Stimulated activated CD8-positive, alpha-beta memory T cell treated with anti-CD3 and anti-CD28 coated beads, Interleukin-12 subunit alpha, Interleukin-12 subunit beta, amount 100 ng/mL, for 1 hour (primary cell): ENCODE measurements at regions not wholly inside any gene's neighbourhood (a gene's known extent, or its start where the extent isn't known, plus 50 kb on each side); places are given as distances from the start of the nearest gene placed in this dataset.

Experiments used
- DNase-seq: peaks from one replicate; pipeline ENCODE4 v3.0.0-alpha.2; 2020; ENCODE audit warnings: low read depth

DNA sequence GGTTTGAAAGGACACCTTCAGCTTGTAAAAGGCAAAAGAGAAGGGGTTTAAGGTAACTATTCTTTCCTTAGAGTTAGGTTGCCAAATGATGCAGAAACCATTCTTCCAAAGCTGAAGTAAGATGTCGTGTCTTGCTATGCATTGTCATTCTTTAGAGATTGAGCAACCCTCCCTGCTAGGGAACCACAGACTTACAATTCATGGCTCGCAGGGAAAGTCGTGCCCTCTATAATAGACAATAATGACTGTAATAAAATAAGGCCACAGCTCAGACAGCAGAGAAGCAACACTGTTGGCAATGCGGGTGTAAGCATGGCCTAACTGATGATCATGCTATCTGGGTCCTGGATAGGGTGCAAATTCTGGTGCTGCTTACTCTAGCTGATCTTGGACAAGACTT is 129.6 kb upstream of the CDH13 start:
- no peak for DNase-seq

DNA sequence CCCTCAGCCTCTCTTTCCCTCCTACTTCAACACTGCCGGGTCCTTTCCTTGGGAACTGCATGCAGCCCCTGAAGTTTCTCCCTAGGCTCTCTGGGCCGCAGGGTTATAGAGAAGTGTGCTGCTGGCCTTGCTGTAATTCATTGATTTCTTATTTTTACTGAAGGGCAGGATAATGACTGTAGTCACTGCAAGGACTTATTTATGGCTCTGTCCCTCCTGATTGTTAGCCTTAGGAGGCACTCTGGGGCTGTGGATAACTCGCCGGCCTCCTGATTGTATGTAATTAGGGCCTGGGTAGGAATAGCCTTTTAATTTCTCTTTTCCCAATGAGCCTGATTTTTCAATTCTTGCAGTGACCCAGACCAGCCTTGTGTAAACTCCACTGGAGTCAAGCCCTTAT is 138.3 kb upstream of the CDH13 start:
- no peak for DNase-seq

GRCh38 chr16:82481455-82481854 is 145.3 kb upstream of the CDH13 start:
- no peak for DNase-seq

DNA sequence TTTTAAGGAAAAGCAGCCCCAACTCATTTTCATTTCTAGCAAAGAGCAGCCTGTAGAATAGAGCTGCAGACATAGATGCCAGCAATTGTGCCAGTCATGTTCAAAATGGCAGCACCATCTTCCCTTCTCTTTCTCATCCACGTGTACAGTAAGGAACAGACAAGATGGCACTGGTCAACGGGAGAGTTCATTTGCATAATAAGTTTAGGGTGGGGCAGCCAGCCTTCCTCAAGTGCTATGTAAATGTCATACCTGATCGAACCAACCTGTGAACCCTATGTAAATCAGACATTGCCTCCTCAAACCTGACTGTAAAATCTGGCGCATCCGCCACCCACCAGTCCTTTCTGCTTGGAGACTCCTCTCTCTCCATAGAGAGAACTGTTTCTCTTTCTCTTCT is 150.0 kb upstream of the CDH13 start:
- no peak for DNase-seq

GRCh38 chr16:82470620-82471152 is 156.1 kb upstream of the CDH13 start:
- no peak for DNase-seq

DNA sequence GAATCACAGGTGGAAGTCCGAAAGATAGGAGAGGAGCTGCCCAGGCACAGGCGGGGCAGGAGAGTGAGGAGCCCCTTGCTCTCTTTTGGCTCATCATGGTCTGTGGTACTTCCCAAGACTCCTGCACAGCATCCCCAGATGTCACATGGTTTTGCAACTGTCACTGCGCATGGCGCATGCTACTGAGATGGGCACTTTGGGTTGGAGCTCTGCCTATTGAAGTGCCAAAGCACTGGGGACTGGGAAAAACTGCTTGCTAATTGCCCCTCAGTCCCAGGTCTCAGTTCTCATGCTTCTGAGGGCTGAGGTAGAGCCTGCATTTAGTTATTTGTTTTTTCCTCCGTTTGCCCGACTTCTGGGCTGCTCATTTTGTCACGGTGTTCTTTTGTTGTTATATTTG is 156.8 kb upstream of the CDH13 start:
- no peak for DNase-seq

DNA sequence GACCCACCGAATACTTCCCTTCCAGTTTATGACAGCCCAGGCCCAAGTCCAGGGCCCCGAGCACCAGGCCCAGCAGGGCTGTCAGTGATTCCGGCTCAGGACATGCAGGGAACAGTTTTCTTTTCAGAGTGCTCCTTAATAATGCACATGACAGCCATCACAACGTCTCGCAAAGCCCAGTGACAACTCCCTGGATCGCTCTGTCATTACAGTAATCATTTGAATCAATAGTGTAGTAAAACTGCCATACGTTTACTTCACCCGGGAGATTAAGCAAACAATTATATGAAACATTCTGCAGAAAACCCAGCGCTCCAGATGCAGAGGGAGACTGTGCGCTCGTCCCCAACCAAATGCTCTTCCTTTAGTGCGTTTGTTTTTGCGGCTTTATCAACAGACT is 162.6 kb upstream of the CDH13 start:
- no peak for DNase-seq

GRCh38 chr16:82460766-82461165 is 166.0 kb upstream of the CDH13 start:
- no peak for DNase-seq

DNA sequence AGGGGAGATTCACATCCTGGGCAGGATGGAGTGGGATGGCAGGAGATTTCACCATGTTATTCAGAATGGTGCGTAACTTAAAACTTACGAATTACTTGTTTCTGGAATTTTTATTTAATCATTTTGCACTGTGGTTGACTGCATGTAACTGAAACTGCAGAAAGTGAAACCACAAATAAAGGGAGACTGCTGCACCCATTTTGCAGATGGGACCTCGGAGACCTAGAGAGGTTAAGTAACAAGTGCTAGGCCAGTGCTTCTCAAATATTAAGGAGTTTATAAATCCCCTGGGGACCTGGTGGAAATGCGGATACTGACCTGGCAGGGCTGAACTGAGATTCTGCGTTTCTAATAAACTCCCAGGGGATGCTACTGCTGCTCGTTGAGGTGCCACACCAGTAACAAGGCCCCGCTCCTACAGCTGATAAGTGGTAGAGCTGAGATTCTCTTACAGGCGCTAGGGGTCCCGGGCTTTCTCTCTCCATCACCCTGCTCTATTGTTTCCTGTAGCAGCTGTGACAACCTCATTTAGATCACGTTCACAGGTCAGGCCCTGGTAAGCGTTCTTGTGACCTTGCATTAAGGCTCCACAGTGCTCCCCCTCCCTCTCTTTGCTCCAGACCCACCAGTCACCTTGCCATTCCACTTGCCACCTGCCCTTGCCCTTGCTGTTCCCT is 167.1 kb upstream of the CDH13 start:
- DNase-seq = no peak

- peak; percentile 4 for DNase-seq
These were observed 170.1 kb upstream of the CDH13 start for GRCh38 chr16:82456683-82457082.

GRCh38 chr16:82454566-82454965 is 172.2 kb upstream of the CDH13 start:
- DNase-seq = no peak

- DNase-seq = no peak
These were observed 172.6 kb upstream of the CDH13 start for GRCh38 chr16:82454152-82454551.

- DNase-seq = no peak
These were observed 174.6 kb upstream of the CDH13 start for GRCh38 chr16:82452004-82452756.

GRCh38 chr16:82451449-82451848 is 175.3 kb upstream of the CDH13 start:
- DNase-seq = no peak

GRCh38 chr16:82440336-82440735 is 186.4 kb upstream of the CDH13 start:
- DNase-seq = no peak

GRCh38 chr16:82439678-82440293 is 187.0 kb upstream of the CDH13 start:
- DNase-seq = no peak

DNA sequence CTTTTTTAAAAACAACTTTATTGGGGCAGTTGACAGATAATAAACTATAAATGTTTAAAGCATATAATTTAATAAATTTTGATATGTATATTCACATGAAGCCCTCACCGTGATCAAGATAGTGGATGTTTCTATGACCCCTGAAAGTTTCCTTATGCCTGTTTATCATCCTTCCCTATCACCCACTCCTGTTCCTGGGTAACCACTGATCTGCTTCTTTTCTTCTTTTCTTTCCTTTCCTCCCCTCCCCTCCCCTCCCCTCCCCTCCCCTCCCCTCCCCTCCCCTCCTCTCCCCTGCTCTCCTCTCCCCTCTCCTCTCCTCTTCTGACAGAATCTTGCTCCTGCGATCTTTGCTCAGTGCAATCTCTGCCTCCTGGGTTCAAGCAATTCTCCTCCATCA is 193.7 kb upstream of the CDH13 start:
- no peak for DNase-seq

DNA sequence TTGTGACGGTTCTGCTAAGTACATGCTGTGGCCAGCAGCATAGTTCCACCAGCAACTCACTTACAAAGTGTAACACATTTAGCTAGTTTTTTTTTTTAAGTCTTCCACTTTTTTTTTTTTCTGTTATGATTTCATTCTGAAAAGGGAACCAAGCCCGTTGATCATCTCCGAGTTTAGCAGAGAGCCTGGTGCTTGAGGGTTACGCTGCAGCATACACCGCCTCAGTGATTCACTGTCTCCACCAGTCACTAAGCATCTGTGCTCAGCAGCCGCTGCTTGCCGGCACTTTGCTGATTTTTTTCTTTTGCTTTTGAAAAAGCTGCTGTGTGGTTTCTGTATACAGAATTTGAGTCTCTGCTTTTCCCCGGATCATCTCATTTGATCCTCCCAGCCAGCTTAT is 194.5 kb upstream of the CDH13 start:
- no peak for DNase-seq

GRCh38 chr16:82425661-82426060 is 201.1 kb upstream of the CDH13 start:
- DNase-seq = no peak

GRCh38 chr16:82421851-82422250 is 204.9 kb upstream of the CDH13 start:
- no peak for DNase-seq

DNA sequence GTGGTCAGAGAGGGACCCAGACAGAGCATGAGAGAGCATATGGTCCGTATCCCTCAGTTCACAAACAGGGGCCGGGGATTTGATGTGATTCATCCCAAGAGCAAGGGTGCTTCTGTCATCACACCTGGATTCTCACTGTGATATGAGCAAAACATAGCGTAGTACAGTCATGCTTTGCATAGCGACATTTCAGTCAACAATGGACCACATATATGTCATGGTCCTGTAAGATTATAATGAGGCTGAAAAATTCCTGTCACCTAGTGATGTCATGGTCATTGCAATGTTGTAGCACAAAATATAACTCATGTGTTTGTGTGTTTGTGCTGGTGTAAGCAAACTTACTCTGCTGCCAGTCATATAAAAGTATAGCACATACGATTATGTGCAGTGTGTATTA is 207.4 kb upstream of the CDH13 start:
- DNase-seq = no peak

DNA sequence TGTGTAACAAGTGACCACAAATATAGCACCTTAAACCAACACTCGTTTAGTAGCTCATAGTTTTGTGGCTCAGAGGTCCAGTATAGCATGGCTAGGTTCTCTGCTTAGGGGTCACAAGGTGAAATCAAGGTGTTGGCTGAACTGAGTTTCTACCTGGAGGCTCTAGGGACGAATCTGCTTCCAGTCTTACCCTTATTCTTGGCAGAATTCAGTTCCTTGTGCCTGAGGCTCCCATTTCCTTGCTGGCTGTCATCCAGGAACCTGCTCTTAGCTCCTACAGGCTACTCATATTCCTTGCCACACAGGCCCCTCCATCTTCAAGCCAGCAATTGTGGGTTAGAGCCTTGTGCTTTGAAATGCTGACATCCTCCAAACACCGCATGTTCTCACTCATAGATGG is 212.3 kb upstream of the CDH13 start:
- no peak for DNase-seq

GRCh38 chr16:82412770-82413169 is 214.0 kb upstream of the CDH13 start:
- no peak for DNase-seq
